T1000 (cell line): ENCODE measurements at regions not wholly inside any gene's neighbourhood (a gene's known extent, or its start where the extent isn't known, plus 50 kb on each side); places are given as distances from the start of the nearest gene placed in this dataset.
"Not testable (repeated sequence)": the region's sequence is repeated elsewhere in the genome, so short reads cannot be mapped to it uniquely, and the experiment has no call there.

ENCODE experiments used
- DNase-seq: peaks from one replicate; lab custom pipeline; 2025; ENCODE audit warnings: mixed read lengths; lab: John Stamatoyannopoulos, UW

GRCh38 chr12:89155826-89156225 lies 196.5 kb downstream of the DUSP6 start:
- DNase-seq: no peak

DNA sequence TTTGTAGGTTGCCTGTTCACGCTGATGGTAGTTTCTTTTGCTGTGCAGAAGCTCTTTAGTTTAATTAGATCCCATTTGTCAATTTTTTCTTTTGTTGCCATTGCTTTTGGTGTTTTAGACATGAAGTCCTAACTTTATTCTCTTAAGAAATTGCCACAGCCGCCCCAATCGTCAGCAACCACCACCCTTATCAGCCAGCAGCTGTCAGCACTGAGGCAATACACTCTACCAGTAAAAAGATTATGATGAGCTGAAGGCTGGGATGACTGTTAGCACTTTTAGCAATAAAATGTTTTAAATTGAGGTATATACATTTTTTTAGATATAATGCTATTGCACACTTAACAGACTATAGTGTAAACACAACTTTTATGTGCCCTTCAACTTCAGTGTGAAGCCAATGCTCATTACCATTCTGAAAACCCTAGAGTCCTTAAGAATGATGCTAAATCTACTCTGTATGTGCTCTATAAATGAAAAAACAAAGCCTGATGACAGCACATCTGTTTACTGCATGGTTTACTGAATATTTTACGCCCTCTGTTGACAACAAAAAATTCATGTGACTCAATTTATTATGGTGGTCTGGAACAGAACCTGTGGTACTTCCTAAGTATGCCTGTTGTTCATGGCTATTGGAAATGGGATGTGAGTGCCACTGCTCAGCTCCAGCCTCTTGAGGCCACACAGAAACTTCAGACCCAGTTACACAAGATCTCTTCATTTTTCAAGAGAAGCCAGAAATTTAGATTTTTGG lies 197.4 kb downstream of the DUSP6 start:
- no peak for DNase-seq

DNA sequence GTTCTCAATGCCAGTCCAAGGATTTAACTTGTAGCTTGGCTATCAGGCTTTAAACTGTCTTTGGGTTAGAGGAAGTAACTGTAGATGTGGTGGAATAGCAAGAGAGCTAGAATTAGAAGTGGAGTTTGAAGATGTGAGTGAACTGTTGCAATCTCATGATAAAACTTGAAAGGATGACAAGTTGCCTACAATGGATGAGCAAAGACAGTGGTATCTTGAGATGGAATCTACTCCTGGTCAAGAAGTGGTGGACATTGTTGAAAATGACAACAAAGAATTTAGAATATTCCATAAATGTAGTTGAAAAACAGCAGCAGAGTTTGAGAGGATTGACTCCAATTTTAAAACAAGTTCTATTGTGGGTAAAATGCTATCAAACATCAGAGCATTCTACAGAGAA lies 199.0 kb downstream of the DUSP6 start:
- DNase-seq: no peak

DNA sequence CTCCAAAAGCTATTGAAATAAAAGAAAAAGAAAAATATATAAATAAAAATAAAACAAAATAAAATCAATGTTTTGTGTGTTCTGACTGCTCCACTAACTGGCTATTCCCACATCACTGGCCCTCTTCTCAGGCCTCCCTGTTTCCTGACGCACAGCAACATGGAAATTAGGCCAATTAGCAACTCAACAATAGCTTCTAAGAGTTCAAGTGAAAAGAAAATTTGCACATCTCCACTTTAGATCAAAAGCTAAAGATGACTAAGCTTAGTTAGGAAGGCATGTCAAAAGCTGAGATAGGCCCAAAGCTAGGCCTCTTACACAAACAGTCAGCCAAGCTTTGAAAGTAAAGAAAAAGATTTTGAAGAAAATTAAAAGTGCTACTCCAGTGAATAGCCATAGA lies 200.8 kb downstream of the DUSP6 start:
- no peak for DNase-seq

DNA sequence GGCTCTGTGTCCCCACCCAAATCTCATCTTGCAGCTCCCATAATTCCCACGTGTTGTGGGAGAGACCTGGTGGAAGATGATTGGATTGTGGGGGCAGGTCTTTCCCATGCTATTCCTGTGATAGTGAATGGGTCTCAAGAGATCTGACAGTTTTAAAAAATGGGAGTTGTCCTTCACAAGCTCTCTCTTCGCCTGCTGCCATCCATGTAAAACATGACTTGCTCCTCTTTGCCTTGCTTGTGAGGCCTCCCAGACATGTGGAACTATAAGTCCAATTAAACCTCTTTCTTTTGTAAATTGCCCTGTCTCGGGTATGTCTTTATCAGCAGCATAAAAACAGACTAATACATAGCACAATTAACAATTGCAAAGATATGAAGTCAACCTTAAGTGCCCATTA lies 201.5 kb downstream of the DUSP6 start:
- DNase-seq: not testable (repeated sequence)

- no peak for DNase-seq
Observed at GRCh38 chr12:89140602-89141238, 211.6 kb downstream of the DUSP6 start.

DNA sequence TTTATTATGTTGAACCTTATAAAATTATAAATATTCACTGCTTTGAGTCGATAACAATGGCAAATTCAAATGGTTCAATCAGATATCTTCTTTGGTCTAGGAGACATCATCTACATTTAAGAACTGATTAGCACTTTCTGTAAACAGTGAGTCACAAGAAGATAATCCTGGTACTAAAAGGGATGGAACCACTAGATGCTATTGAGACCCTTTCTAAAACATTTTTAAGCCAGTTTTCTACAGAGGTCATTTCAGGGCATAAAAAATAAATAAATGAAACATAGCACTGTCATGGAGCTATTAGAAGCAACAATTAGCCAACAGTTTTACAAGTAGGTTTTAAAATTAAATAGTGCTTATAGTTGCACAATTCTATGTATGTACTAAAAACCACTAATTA lies 212.2 kb downstream of the DUSP6 start:
- no peak for DNase-seq

DNA sequence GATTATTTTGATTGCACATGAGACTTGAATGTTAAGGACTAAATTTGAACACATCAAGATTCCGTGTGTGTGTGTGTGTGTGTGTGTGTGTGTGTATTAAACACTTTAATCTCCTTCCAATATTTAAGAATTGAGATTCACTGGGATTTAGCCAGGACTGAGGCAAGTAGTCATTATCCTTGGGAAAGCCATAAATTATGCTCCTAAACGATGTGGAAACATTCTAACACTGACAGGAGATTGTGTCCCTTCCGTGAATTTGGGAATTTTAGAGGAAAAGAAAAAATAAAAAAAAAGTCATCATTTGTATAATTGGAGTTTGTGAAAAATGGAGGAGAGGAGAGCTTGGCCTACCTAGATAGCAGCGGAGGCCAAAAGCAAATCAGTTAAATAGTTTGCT lies 212.9 kb downstream of the DUSP6 start:
- no peak for DNase-seq

- DNase-seq: no peak
Observed at GRCh38 chr12:89138048-89138852, 214.1 kb downstream of the DUSP6 start.

DNA sequence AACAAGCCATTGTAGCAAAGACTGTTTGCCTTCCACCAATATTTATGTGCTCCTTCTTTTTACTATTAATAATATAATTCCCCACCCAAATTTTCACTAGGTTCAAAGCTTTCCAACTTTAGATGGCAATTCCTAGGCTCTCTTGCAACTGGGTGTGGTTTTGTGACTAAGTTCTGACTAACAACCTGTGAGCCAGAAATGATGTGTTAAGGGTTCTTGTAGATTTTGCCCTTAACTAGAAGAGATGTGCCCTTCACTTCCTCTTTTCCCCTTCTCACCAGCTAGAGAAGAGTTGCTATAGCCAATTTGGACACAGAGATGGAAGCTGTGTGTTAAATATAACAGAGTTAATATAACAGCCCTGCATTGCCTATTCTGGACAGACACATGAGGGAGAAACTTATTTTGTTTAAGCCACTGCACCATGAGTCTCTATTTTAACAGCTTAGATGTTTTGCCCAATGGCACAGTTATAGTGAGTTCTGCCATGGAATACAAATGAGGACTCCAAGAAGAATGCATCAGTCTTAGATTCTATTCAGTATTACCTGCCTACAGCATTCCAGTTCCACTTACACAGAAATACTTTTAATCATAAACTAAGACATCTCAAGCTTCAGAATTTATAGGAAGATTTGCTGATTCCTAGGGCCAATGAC lies 216.2 kb downstream of the DUSP6 start:
- no peak for DNase-seq

DNA sequence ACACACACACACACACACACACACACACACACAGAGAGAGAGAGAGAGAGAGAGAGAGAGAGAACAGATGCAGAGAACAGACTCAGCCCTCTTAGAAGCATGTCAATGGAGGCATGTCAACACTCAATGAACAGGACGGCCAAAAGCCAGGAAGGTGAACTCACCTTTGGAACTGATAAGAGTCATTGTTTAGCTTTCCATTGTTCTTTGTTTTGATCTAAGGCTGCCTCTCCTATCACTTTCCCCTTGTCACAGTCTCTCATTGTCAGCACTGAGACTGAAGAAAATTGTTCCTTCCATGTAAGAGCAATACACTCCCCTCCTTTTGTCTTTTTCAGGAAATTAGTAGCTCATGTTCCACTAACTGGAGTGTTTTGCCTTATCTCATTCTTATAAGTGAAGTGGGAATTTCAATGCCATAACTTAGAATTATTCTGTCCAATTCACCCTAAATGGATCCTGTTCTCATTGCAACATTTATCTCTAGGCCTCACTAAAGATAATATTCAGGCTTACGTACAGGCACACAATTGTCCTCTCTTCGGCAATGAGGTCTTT lies 218.0 kb downstream of the DUSP6 start:
- DNase-seq: no peak

DNA sequence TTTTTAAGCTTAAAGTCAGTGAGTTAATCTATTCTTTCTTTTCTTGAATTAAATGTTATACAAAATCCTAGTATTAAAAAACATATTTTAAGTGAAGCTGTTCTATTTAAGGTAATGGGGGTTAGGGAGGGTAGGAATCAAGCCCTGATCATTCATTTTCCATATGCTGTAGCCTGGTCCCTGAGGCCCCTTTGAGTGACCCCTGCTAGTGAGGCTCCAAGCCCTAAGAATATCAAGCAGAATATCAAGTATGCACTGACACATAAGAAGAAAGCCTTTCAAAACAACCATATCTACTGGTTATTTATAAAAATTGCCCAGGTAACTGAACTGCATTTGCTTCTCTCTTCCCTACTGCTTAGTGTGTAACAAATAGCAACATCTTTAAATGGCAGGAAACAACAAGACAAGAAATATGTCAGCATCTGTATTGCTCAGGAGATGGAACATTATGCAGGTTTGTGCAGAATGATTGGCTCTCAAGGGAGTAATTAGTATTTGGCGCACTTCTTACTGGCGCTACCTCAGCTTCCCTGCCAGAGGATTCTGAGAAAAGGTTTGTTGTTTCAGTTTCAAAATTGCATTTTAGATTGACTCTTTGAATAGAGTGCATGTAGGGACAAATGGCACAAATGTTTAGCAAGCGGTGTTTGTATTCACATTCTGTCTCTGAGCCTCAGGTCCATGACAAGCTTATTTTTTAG lies 223.0 kb downstream of the DUSP6 start:
- DNase-seq: no peak

DNA sequence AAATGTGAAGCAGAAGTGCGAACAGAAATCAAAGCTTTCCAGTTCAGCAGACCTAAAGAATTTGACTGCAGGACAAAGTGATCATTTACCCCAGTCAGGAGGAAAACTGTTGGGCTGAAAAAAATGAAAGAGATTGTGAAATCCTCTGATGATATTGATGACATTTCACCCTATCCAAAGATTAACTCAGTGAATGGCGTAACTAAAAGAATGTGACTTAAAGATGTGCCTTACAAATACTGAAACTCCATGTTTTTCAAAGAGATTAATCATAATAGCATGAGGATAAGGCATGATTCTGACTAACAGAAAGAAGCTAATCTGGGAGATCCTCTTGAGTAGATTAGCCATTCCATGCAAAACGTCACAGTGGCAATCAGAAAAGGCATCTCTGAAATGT lies 225.6 kb downstream of the DUSP6 start:
- DNase-seq: no peak

- DNase-seq: no peak
Observed at GRCh38 chr12:89122852-89123251, 229.4 kb downstream of the DUSP6 start.

DNA sequence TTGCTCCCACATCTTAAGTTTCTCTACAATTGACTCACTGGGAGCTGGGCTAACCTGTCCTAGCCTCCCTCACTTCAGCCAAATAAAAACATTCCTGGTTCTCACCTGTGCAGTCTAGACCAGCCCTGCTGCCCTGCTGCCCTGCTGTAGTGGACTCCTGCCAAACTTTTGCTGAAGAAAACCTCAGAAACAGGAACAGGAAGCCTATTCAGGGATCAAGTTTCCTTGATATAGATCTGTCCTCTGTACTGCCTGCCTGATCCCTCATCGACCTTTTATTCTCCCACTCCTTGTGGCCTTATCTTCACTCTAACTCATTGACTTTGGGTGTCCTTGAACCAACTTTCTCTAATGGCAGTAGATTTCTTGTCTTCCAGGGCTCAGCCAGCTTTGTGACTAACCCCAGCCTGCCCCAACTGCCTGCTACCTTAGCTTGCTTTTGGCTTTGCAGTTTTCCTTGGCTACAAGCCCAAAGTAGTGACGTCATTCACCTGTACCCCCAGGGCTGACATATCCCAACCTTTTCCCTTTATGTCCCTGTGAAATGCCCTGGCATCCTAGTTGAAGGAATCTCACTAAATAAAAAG lies 234.8 kb downstream of the DUSP6 start:
- DNase-seq: no peak

DNA sequence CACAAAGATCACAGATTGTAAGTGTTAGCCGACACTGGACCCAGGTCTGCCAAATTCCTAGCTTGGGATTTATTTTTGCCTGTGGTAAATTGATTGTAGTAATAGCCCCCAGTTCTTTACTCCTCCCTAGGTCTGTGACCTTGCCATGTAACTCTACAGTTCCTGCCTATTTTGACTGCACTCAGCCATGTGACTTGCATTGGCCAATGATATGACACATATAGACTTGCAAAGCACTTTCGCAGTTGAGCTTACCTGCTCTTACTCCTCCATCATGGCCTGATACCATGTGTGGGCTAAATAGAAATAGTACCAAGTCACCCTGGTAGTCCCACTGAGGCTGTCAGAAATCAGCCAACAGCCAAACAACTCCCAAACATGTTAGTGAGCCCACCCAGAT lies 240.3 kb downstream of the DUSP6 start:
- no peak for DNase-seq

DNA sequence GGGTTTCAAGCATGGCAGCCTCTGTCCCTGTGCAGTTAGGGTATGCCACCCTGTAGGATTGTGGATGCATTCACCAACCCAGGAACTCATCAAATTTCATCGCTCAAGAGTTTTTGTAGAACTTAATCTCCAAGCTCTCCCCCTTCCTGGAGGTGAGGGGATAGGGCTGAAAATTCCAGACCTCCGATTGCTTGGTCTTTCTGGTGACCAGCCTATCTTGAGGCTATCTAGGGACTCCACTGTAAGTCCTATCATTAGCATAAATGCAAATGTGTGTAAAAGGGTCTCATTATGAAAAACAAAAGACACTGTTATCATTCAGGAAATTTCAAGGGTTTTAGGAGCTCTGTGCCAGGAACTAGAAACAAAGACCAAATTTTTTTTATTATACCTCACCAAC lies 244.0 kb downstream of the DUSP6 start:
- no peak for DNase-seq

DNA sequence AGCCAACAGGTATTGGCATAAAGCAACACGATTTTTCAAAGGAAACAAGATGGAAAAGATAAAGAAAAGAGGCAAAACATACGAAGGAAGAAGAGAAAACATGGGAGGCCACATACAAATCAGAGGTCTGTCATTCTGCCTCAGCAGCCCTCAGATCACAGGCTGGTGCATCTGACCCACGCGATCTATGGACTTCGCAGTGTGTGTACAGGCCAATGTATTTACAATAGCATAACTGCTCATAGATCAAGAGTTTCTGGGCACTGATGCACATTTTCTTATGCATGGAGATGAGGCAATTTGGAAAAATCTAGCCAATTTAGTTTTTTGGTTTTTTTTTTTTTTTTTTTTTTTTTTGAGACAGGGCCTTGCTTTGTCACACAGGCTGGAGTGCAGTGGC lies 245.4 kb downstream of the DUSP6 start:
- DNase-seq: no peak

- DNase-seq: no peak
Observed at GRCh38 chr12:89105243-89105642, 247.1 kb downstream of the DUSP6 start.

DNA sequence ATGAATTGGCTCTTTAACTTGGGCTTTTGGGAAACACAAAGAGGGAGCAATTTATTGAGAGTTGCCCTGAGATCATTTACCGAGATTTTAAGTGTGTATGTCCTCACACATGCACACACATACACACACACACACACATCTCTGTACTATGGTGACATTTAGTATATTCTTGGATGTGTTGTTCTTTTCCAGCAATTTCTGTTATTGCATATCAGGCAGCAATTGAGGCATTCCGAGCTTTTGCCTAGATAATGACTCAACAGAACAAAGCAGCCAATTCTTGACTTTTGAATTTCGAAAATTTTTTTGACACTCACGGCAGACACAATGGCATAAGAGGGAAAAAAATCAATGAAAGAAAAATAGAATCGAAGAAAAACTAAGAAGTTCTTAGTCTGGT lies 248.5 kb downstream of the DUSP6 start:
- DNase-seq: no peak

DNA sequence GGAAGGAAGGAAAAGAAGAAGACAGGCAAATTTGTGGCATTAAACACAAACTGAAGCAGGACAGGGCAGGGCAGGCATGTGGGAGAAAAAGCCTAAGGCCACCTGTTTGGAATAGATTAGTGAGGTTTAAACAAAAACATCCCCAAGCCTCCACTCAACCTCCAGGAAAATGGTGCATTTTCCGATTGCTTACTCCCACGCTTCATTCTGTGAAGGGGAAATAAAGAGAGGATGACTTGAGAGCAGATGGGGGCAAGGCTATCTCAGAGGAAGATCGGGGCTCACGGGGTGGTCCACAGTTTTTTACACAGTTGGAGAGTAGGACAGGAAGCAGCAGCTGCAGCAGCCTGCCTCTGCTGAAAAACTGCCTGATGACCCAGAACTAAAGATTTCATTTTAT lies 250.9 kb downstream of the DUSP6 start:
- DNase-seq: no peak
